Panc1 (cell line): ENCODE measurements at regions not wholly inside any gene's neighbourhood (a gene's known extent, or its start where the extent isn't known, plus 50 kb on each side); places are given as distances from the start of the nearest gene placed in this dataset.

Experiments used
- ATAC-seq: fragments of 200-7000 bp; cut with Tn5 transposase; 2 replicates; pipeline ENCODE4 v1.9.1; 2020; ENCODE audit warnings: mild to moderate bottlenecking, moderate library complexity
- BruUV-seq: library from RNA; stranded (reverse); fragments of 400-500 nt; replicated peaks from 2 replicates; lab custom pipeline; 2021; lab: Mats Ljungman, UMichigan
- CTCF ChIA-PET: fragments of 300-600 bp; sonication (Branson Sonifier 250); formaldehyde crosslinking; loops from one replicate; lab custom pipeline; 2022; ENCODE audit warnings: antibody characterized with exemption; lab: Charles Lee
- POLR2A ChIA-PET: fragments of 300-600 bp; sonication (Branson Sonifier 250); formaldehyde crosslinking; loops from one replicate; lab custom pipeline; 2022; ENCODE audit warnings: antibody characterized with exemption; lab: Charles Lee
- DNase-seq: peaks from one replicate; pipeline ENCODE4 v3.0.0-alpha.2; 2010; ENCODE audit warnings: low read depth, low spot score
- H3K27ac ChIP-seq: 2 replicates; pipeline ENCODE4 v1.5.1; 2011; ENCODE audit warnings: mild to moderate bottlenecking, low read length, inconsistent platforms
- H3K27me3 ChIP-seq: fragments of 200-500 bp; sonication (Bioruptor generic); 2 replicates; pipeline ENCODE4 v1.6.0; 2014; ENCODE audit warnings: low read length, inconsistent platforms; ENCODE audit not compliant: control insufficient read depth, insufficient read depth
- H3K36me3 ChIP-seq: fragments of 200-500 bp; sonication (Bioruptor generic); 2 replicates; pipeline ENCODE4 v1.5.1; 2014; ENCODE audit warnings: inconsistent platforms, mild to moderate bottlenecking, low read length, moderate library complexity; ENCODE audit not compliant: control insufficient read depth, insufficient read depth
- H3K4me1 ChIP-seq: 2 replicates; pipeline ENCODE4 v1.5.1; 2011; ENCODE audit warnings: inconsistent platforms, mild to moderate bottlenecking, low read length, moderate library complexity; ENCODE audit not compliant: control insufficient read depth, insufficient read depth
- H3K4me3 ChIP-seq, 2 experiments: 2 replicates each; pipeline ENCODE4 v1.5.1; 2011 to 2012; ENCODE audit warnings: low read depth in 2 of 2, low read length in 2 of 2, mild to moderate bottlenecking in 2 of 2, inconsistent platforms in 1 of 2, moderate library complexity in 1 of 2
- H3K9me3 ChIP-seq: fragments of 200-500 bp; sonication (Bioruptor generic); 2 replicates; pipeline ENCODE4 v1.5.1; 2014; ENCODE audit warnings: low read depth, mild to moderate bottlenecking, inconsistent platforms, low read length, moderate library complexity; ENCODE audit not compliant: control insufficient read depth, insufficient read depth
- POLR2AphosphoS5 ChIP-seq: IDR thresholded peaks from 2 replicates; pipeline ENCODE4 v1.6.1; 2012; ENCODE audit warnings: mild to moderate bottlenecking, low read depth, low read length, moderate library complexity
- REST ChIP-seq, 2 experiments: IDR thresholded peaks; 2 replicates each; pipeline ENCODE4 v1.6.1; 2011 to 2012; ENCODE audit warnings: low read depth in 2 of 2, control low read depth in 1 of 2, low read length in 1 of 2, mild to moderate bottlenecking in 1 of 2, moderate library complexity in 1 of 2; ENCODE audit not compliant: insufficient read depth in 1 of 2
- SIN3A ChIP-seq: IDR thresholded peaks from 2 replicates; pipeline ENCODE4 v1.6.1; 2012; ENCODE audit warnings: low read depth, mild to moderate bottlenecking, low read length, moderate library complexity, borderline replicate concordance; ENCODE audit not compliant: insufficient read depth
- TCF7L2 ChIP-seq: IDR thresholded peaks from 2 replicates; pipeline ENCODE4 v1.6.1; 2011; ENCODE audit warnings: mild to moderate bottlenecking, low read depth, low read length, inconsistent platforms
- in situ Hi-C: cut with HindIII; loops from 2 replicates; pipeline ENCODE4 v1.10.0; 2016; ENCODE audit warnings: low sequenced_read_pairs, low pct_unique_long_range_greater_than_20kb
- intact Hi-C: fragments of 100-400 bp; cut with micrococcal nuclease; formaldehyde crosslinking; loops from one replicate; pipeline ENCODE4 v1.10.0; 2022; ENCODE audit not compliant: unreplicated experiment
- TF ChIP-seq, protein P1 (sequence below): fragments of 450-650 bp; IDR thresholded peaks from 2 replicates; pipeline ENCODE4 v1.5.1; 2017; ENCODE audit warnings: mild to moderate bottlenecking

- ATAC-seq: no peak
- CTCF ChIA-PET: no interaction called here
These were observed 164.8 kb downstream of the METTL4 start for GRCh38 chr18:2406544-2406943.

GRCh38 chr18:2407961-2408360 is 163.3 kb downstream of the METTL4 start:
- Histone ChIP-seq H3K4me1 (no peaks in the 10 kb centered on the region), H3K36me3 (no peaks in the 10 kb centered on the region; the same call in 1 of the 2 replicates), H3K4me3 (no peak overlapping the region), H3K27me3 (no peaks in the 10 kb centered on the region), H3K27ac (no peak overlapping the region), H3K9me3 (no peaks in the 10 kb centered on the region)
- TF ChIP-seq, protein P1, sequence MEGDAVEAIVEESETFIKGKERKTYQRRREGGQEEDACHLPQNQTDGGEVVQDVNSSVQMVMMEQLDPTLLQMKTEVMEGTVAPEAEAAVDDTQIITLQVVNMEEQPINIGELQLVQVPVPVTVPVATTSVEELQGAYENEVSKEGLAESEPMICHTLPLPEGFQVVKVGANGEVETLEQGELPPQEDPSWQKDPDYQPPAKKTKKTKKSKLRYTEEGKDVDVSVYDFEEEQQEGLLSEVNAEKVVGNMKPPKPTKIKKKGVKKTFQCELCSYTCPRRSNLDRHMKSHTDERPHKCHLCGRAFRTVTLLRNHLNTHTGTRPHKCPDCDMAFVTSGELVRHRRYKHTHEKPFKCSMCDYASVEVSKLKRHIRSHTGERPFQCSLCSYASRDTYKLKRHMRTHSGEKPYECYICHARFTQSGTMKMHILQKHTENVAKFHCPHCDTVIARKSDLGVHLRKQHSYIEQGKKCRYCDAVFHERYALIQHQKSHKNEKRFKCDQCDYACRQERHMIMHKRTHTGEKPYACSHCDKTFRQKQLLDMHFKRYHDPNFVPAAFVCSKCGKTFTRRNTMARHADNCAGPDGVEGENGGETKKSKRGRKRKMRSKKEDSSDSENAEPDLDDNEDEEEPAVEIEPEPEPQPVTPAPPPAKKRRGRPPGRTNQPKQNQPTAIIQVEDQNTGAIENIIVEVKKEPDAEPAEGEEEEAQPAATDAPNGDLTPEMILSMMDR: no peak
- TF ChIP-seq TCF7L2 (no peak), SIN3A (no peak), REST (IDR thresholded peaks at IDR 0.05; ENCODE audit: insufficient read depth in 1 of 2, low read depth in 2 of 2, low read length in 1 of 2) (no peak), POLR2AphosphoS5 (no peak)
- POLR2A ChIA-PET: no interaction called here
- ATAC-seq: no peak
- in situ Hi-C loops (no loop called here), intact Hi-C loops (no loop called here)
- CTCF ChIA-PET: no interaction called here
- BruUV-seq: no TSS peak
- DNase-seq: no peak

More at GRCh38 chr18:2406544-2406943, 164.8 kb downstream of the METTL4 start:
- no peaks in the 10 kb centered on the region for H3K27me3 ChIP-seq
- H3K4me3 ChIP-seq: no peak overlapping the region
- no peak overlapping the region for H3K27ac ChIP-seq
- intact Hi-C loops: no loop called here
- in situ Hi-C loops: no loop called here
- no peak for DNase-seq
- TF ChIP-seq, protein P1: no peak
- no peak for TF ChIP-seq SIN3A
- TF ChIP-seq REST (IDR thresholded peaks at IDR 0.05; ENCODE audit: insufficient read depth in 1 of 2, low read depth in 2 of 2, low read length in 1 of 2): no peak
- TF ChIP-seq POLR2AphosphoS5: no peak
- TF ChIP-seq TCF7L2: no peak
- no TSS peak for BruUV-seq
- H3K9me3 ChIP-seq: no peaks in the 10 kb centered on the region
- POLR2A ChIA-PET: interaction anchor here (0.6 kb wide), 1 partner anchor 329 kb away, joined by 3 read pairs; no protein-coding TSS in a partner anchor
- no peaks in the 10 kb centered on the region for H3K4me1 ChIP-seq
- no peaks in the 10 kb centered on the region; the same call in 1 of the 2 replicates for H3K36me3 ChIP-seq
